ENCODE measurements at regions not wholly inside any gene's neighbourhood (a gene's known extent, or its start where the extent isn't known, plus 50 kb on each side); places are given as distances from the start of the nearest gene placed in this dataset.

GRCh38 chr6:88276331-88276730 is 110.2 kb upstream of the CNR1 start:
- no peaks in the 10 kb centered on the region for H3K9me3 ChIP-seq
- DNase-seq (no peak), ATAC-seq (no peak)
- no peaks in the 10 kb centered on the region for H3K27me3 ChIP-seq
- intact Hi-C loops (cut with DNase I): no loop called here
- H3K27ac ChIP-seq: no peak overlapping the region
- TF ChIP-seq CTCF (IDR thresholded peaks at IDR 0.05): no peak
- TF ChIP-seq POLR2A (IDR thresholded peaks at IDR 0.05): no peak
- WGBS (ENCODE audit: insufficient coverage, low coverage, low lambda C conversion rate, missing lambda C conversion rate): 60% methylated on average over 2 of the region's 14 CpGs
- H3K4me3 ChIP-seq: no peak overlapping the region
- no peaks in the 10 kb centered on the region for H3K36me3 ChIP-seq
- no peaks in the 10 kb centered on the region for H3K4me1 ChIP-seq

GRCh38 chr6:88268508-88268907 is 102.4 kb upstream of the CNR1 start:
- WGBS (ENCODE audit: insufficient coverage, low coverage, low lambda C conversion rate, missing lambda C conversion rate): 38% methylated on average over 7 of the region's 7 CpGs
- no peak for ATAC-seq
- no peak overlapping the region for H3K4me3 ChIP-seq
- intact Hi-C loops (cut with DNase I): no loop called here
- no peaks in the 10 kb centered on the region for H3K27me3 ChIP-seq
- DNase-seq: no peak
- no peaks in the 10 kb centered on the region for H3K9me3 ChIP-seq
- H3K4me1 ChIP-seq: no peaks in the 10 kb centered on the region
- H3K36me3 ChIP-seq: no peaks in the 10 kb centered on the region
- TF ChIP-seq POLR2A (IDR thresholded peaks at IDR 0.05) (no peak), CTCF (IDR thresholded peaks at IDR 0.05) (no peak)
- no peak overlapping the region for H3K27ac ChIP-seq

- TF ChIP-seq CTCF (IDR thresholded peaks at IDR 0.05) (no peak), POLR2A (IDR thresholded peaks at IDR 0.05) (no peak)
- DNase-seq: no peak
- Histone ChIP-seq H3K4me1 (no peaks in the 10 kb centered on the region), H3K27ac (no peak overlapping the region), H3K27me3 (no peaks in the 10 kb centered on the region), H3K9me3 (no peaks in the 10 kb centered on the region), H3K4me3 (no peak overlapping the region), H3K36me3 (no peaks in the 10 kb centered on the region)
- intact Hi-C loops (cut with DNase I): no loop called here
- no peak for ATAC-seq
These were observed 100.0 kb upstream of the CNR1 start for GRCh38 chr6:88266126-88266525.

- no peak for TF ChIP-seq POLR2A (IDR thresholded peaks at IDR 0.05)
- TF ChIP-seq CTCF (IDR thresholded peaks at IDR 0.05): no peak
- Histone ChIP-seq H3K27me3 (no peaks in the 10 kb centered on the region), H3K9me3 (no peaks in the 10 kb centered on the region), H3K27ac (no peak overlapping the region), H3K4me3 (no peak overlapping the region), H3K36me3 (no peaks in the 10 kb centered on the region), H3K4me1 (no peaks in the 10 kb centered on the region)
- DNase-seq (no peak), ATAC-seq (no peak)
- intact Hi-C loops (cut with DNase I): no loop called here
- 37% methylated on average over 3 of the region's 3 CpGs for WGBS (ENCODE audit: insufficient coverage, low coverage, low lambda C conversion rate, missing lambda C conversion rate)
These were observed 97.4 kb upstream of the CNR1 start for GRCh38 chr6:88263591-88263990.

GRCh38 chr6:88262332-88262731 is 96.2 kb upstream of the CNR1 start:
- H3K27ac ChIP-seq: no peak overlapping the region
- TF ChIP-seq POLR2A (IDR thresholded peaks at IDR 0.05) (no peak), CTCF (IDR thresholded peaks at IDR 0.05) (no peak)
- H3K4me3 ChIP-seq: no peak overlapping the region
- WGBS (ENCODE audit: insufficient coverage, low coverage, low lambda C conversion rate, missing lambda C conversion rate): 69% methylated on average over 6 of the region's 6 CpGs
- intact Hi-C loops (cut with DNase I): no loop called here
- ATAC-seq (no peak), DNase-seq (no peak)
- H3K36me3 ChIP-seq: no peaks in the 10 kb centered on the region
- H3K9me3 ChIP-seq: no peaks in the 10 kb centered on the region
- no peaks in the 10 kb centered on the region for H3K4me1 ChIP-seq
- H3K27me3 ChIP-seq: no peaks in the 10 kb centered on the region

Data from right lobe of liver (tissue), 6 donors.